HCT116 (cell line): ENCODE measurements at regions not wholly inside any gene's neighbourhood (a gene's known extent, or its start where the extent isn't known, plus 50 kb on each side); places are given as distances from the start of the nearest gene placed in this dataset.

Experiments used
- ATAC-seq: fragments of 200-7000 bp; cut with Tn5 transposase; 2 replicates; pipeline ENCODE4 v1.9.1; 2020; ENCODE audit warnings: mild to moderate bottlenecking, moderate library complexity
- BruUV-seq: library from RNA; stranded (reverse); fragments of 400-500 nt; replicated peaks from 2 replicates; lab custom pipeline; 2021; lab: Mats Ljungman, UMichigan
- CTCF ChIA-PET: fragments of 300-600 bp; sonication (Branson Sonifier 250); formaldehyde crosslinking; loops from one replicate; lab custom pipeline; 2021; ENCODE audit warnings: antibody characterized with exemption; lab: Charles Lee
- POLR2A ChIA-PET: fragments of 300-600, 350-600 bp; sonication (Branson Sonifier 250); formaldehyde crosslinking; loops from one replicate; lab custom pipeline; 2021; ENCODE audit warnings: antibody characterized with exemption; lab: Charles Lee
- RAD21 ChIA-PET, 2 experiments: fragments of 300-600 bp; sonication (Branson Sonifier 250); formaldehyde crosslinking; loops; one replicate each; lab custom pipeline; 2023; ENCODE audit warnings: low total read pairs in 2 of 2; ENCODE audit not compliant: uncharacterized antibody in 2 of 2, unreplicated experiment in 2 of 2, low non-redundant PET in 1 of 2; lab: Charles Lee
- DNase-seq: peaks from one replicate; pipeline ENCODE4 v3.0.0-alpha.2; 2010; ENCODE audit warnings: low read depth, low spot score
- H2AFZ ChIP-seq: fragments of 200-600 bp; shearing (Covaris generic), sonication (generic); 2 replicates; pipeline ENCODE4 v1.6.1; 2017; ENCODE audit warnings: low read depth, mixed run types, mixed read lengths, antibody characterized with exemption, low read length; ENCODE audit not compliant: poor library complexity, severe bottlenecking
- H3K27ac ChIP-seq: 2 replicates; pipeline ENCODE4 v1.5.1; 2012; ENCODE audit warnings: low read depth, low read length
- H3K27me3 ChIP-seq: fragments of 200-600 bp; sonication (generic); 2 replicates; pipeline ENCODE4 v1.6.1; 2016; ENCODE audit warnings: mixed run types, low read length, mixed read lengths; ENCODE audit not compliant: insufficient read depth
- H3K36me3 ChIP-seq, 2 experiments: fragments of 200-500 bp in 1 of 2; fragments of 200-600 bp in 1 of 2; sonication (Bioruptor generic) in 1 of 2; sonication (generic) in 1 of 2; 2 replicates each; pipeline versions ENCODE4 v1.5.1 to v1.6.1; 2014 to 2016; ENCODE audit warnings: low read length in 2 of 2, inconsistent platforms in 1 of 2, mixed read lengths in 1 of 2, mixed run types in 1 of 2; ENCODE audit not compliant: insufficient read depth in 2 of 2, control insufficient read depth in 1 of 2
- H3K4me1 ChIP-seq, 2 experiments: fragments of 200-600 bp in 1 of 2; sonication (generic) in 1 of 2; 2 replicates each; pipeline versions ENCODE4 v1.5.1 to v1.6.1; 2012 to 2017; ENCODE audit warnings: low read length in 2 of 2, inconsistent platforms in 1 of 2, mild to moderate bottlenecking in 1 of 2, mixed read lengths in 1 of 2, mixed run types in 1 of 2, moderate library complexity in 1 of 2; ENCODE audit not compliant: insufficient read depth in 2 of 2, control insufficient read depth in 1 of 2
- H3K4me2 ChIP-seq: fragments of 200-600 bp; sonication (generic); 2 replicates; pipeline ENCODE4 v1.6.1; 2017; ENCODE audit warnings: mixed run types, low read length, mixed read lengths
- H3K4me3 ChIP-seq, 2 experiments: fragments of 200-600 bp in 1 of 2; sonication (generic) in 1 of 2; replicated peaks in 1 of 2; 2 replicates each; pipeline ENCODE4 v1.5.1; 2011 to 2016; ENCODE audit warnings: low read length in 2 of 2, control low read depth in 1 of 2, low read depth in 1 of 2, mild to moderate bottlenecking in 1 of 2, mixed read lengths in 1 of 2, mixed run types in 1 of 2
- H3K79me2 ChIP-seq: fragments of 200-600 bp; sonication (generic); 2 replicates; pipeline ENCODE4 v1.6.1; 2017; ENCODE audit warnings: mild to moderate bottlenecking, mixed run types, low read length, moderate library complexity, mixed read lengths; ENCODE audit not compliant: insufficient read depth
- H3K9ac ChIP-seq: fragments of 200-600 bp; sonication (generic); 2 replicates; pipeline ENCODE4 v1.6.1; 2016; ENCODE audit warnings: low read length, mixed read lengths
- H3K9me2 ChIP-seq: fragments of 200-600 bp; sonication (generic), shearing (Covaris generic); 2 replicates; pipeline ENCODE4 v1.6.1; 2017; ENCODE audit warnings: mixed run types, mild to moderate bottlenecking, moderate library complexity; ENCODE audit not compliant: insufficient read depth
- H3K9me3 ChIP-seq, 2 experiments: fragments of 200-500 bp in 1 of 2; fragments of 200-600 bp in 1 of 2; sonication (Bioruptor generic) in 1 of 2; sonication (generic) in 1 of 2; 2 replicates each; pipeline ENCODE4 v1.6.1; 2014 to 2017; ENCODE audit warnings: low read length in 2 of 2, mixed read lengths in 2 of 2, inconsistent platforms in 1 of 2, low read depth in 1 of 2, mild to moderate bottlenecking in 1 of 2, mixed run types in 1 of 2, moderate library complexity in 1 of 2; ENCODE audit not compliant: control insufficient read depth in 1 of 2, insufficient read depth in 1 of 2
- H4K20me1 ChIP-seq: fragments of 200-600 bp; sonication (generic), shearing (Covaris generic); 2 replicates; pipeline ENCODE4 v1.6.1; 2017; ENCODE audit warnings: mixed run types, mild to moderate bottlenecking, moderate library complexity; ENCODE audit not compliant: insufficient read depth
- ATF3 ChIP-seq: IDR thresholded peaks from 2 replicates; pipeline ENCODE4 v1.6.1; 2012
- CBX3 ChIP-seq: IDR thresholded peaks from 2 replicates; pipeline ENCODE4 v1.6.1; 2012; ENCODE audit warnings: low read depth
- CEBPB ChIP-seq: IDR thresholded peaks from 2 replicates; pipeline ENCODE4 v1.6.1; 2012; ENCODE audit warnings: low read depth
- ELF1 ChIP-seq: IDR thresholded peaks from 2 replicates; pipeline ENCODE4 v1.6.1; 2012; ENCODE audit warnings: low read depth, borderline replicate concordance
- EZH2 ChIP-seq: fragments of 200-600 bp; sonication (generic); IDR thresholded peaks from 2 replicates; pipeline ENCODE4 v1.6.1; 2017; ENCODE audit warnings: antibody characterized with exemption, mixed run types
- EZH2phosphoT487 ChIP-seq: fragments of 200-600 bp; IDR thresholded peaks from 2 replicates; pipeline ENCODE4 v1.6.1; 2018; ENCODE audit warnings: antibody characterized with exemption, borderline replicate concordance
- JUND ChIP-seq: IDR thresholded peaks from 2 replicates; pipeline ENCODE4 v1.6.1; 2012
- MAX ChIP-seq: IDR thresholded peaks from 2 replicates; pipeline ENCODE4 v1.6.1; 2012
- POLR2A ChIP-seq: IDR thresholded peaks from 2 replicates; pipeline ENCODE4 v1.7.0; 2011; ENCODE audit warnings: borderline replicate concordance; ENCODE audit not compliant: insufficient read depth, insufficient read length; ENCODE audit errors: extremely low read depth
- RAD21 ChIP-seq: IDR thresholded peaks from 2 replicates; pipeline ENCODE4 v1.6.1; 2012; ENCODE audit warnings: low read depth, mild to moderate bottlenecking
- REST ChIP-seq: IDR thresholded peaks from 2 replicates; pipeline ENCODE4 v1.6.1; 2012; ENCODE audit warnings: low read depth
- SIN3A ChIP-seq: IDR thresholded peaks from 2 replicates; pipeline ENCODE4 v1.6.1; 2012; ENCODE audit warnings: low read depth
- SRF ChIP-seq: IDR thresholded peaks from 2 replicates; pipeline ENCODE4 v1.6.1; 2012; ENCODE audit warnings: low read depth
- ZBTB33 ChIP-seq: IDR thresholded peaks from 2 replicates; pipeline ENCODE4 v1.6.1; 2011; ENCODE audit warnings: mild to moderate bottlenecking, low read length, moderate library complexity; ENCODE audit not compliant: insufficient replicate concordance; ENCODE audit errors: extremely low read depth
- ZFX ChIP-seq: fragments of 450-650 bp; IDR thresholded peaks from 2 replicates; pipeline ENCODE4 v1.6.1; 2017
- intact Hi-C: fragments of 100-400 bp; cut with micrococcal nuclease; formaldehyde crosslinking; loops from 2 replicates; pipeline ENCODE4 v1.10.0; 2022

GRCh38 chrX:40484408-40485091 is 96.2 kb upstream of the ATP6AP2 start (continued):
- TF ChIP-seq REST (no peak), EZH2 (no peak)

- intact Hi-C loops: no loop called here
- no TSS peak for BruUV-seq
- Histone ChIP-seq H2AFZ (no peak overlapping the region), H3K4me1 (no peaks in the 10 kb centered on the region), H3K27ac (no peak overlapping the region), H3K79me2 (no peaks in the 10 kb centered on the region), H4K20me1 (no peaks in the 10 kb centered on the region), H3K9me3 (no peaks in the 10 kb centered on the region), H3K9me2 (no peaks in the 10 kb centered on the region), H3K27me3 (no peaks in the 10 kb centered on the region), H3K4me3 (no peak overlapping the region), H3K9ac (no peak overlapping the region), H3K4me2 (no peak overlapping the region), H3K36me3 (no peaks in the 10 kb centered on the region)
- ATAC-seq: no peak
- POLR2A ChIA-PET: no interaction called here
- no peak for DNase-seq
- CTCF ChIA-PET: no interaction called here
- RAD21 ChIA-PET: no interaction called here
- TF ChIP-seq MAX (no peak), SIN3A (no peak), ZBTB33 (no peak), CBX3 (no peak), JUND (no peak), RAD21 (no peak), EZH2phosphoT487 (no peak), POLR2A (no peak), SRF (no peak), ATF3 (no peak), CEBPB (no peak), EZH2 (no peak), REST (no peak), ZFX (no peak), ELF1 (no peak)
Observed at GRCh38 chrX:40483502-40483901, 97.3 kb upstream of the ATP6AP2 start.
